Epithelial cell of proximal tubule (primary cell): ENCODE measurements at regions not wholly inside any gene's neighbourhood (a gene's known extent, or its start where the extent isn't known, plus 50 kb on each side); places are given as distances from the start of the nearest gene placed in this dataset.

Experiments used
- DNase-seq: peaks from one replicate; pipeline ENCODE4 v3.0.0-alpha.2; 2011; ENCODE audit warnings: low read depth
- H3K4me3 ChIP-seq: 2 replicates; pipeline ENCODE4 v1.5.1; 2011; ENCODE audit warnings: low read depth, mild to moderate bottlenecking, low read length
- CTCF ChIP-seq: conservative IDR thresholded peaks from 2 replicates; pipeline ENCODE4 v1.5.1; 2012; ENCODE audit warnings: low read depth, mild to moderate bottlenecking, low read length

DNA sequence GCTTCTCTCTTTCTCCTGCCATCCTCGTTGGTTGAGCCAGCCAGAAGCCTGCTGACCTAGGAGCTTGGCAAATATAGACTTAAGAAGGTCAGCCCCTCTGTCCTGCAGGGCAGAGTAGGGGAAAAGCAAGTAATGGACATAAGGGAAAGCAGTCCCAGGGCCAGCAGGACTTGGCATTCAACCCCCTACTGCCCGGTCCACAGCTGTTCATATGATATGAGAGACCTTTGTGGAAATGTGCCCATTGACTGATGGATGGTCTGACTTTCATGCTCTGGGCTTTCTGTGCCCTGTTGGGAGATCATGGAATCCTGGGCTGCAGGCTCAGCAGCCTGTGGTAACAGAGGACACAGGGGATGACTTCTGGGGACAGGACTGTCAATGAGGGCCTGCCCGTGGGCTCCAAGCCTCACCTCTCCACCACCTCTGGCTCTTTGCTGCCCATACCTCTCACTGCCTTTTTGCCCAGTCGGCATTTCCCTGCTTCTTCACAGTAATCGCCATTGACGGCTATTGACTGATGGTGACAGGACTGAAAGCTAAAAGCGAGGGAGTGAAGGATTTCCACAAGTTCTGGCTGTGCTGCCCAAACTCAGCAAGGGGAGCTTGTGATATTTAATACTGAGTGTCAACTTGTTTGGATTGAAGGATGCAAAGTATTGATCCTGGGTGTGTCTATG, 60.0 kb upstream of the NMNAT3 start:
- no peak for TF ChIP-seq CTCF
- DNase-seq = no peak
- H3K4me3 ChIP-seq = no peak overlapping the region

GRCh38 chr3:139735191-139735590, 57.4 kb upstream of the NMNAT3 start:
- H3K4me3 ChIP-seq = no peak overlapping the region
- TF ChIP-seq CTCF = no peak

GRCh38 chr3:139732729-139733128, 55.0 kb upstream of the NMNAT3 start:
- TF ChIP-seq CTCF = no peak
- H3K4me3 ChIP-seq = no peak overlapping the region
- DNase-seq = no peak

More at GRCh38 chr3:139735191-139735590, 57.4 kb upstream of the NMNAT3 start:
- no peak for DNase-seq

GRCh38 chr3:139729300-139729699, 51.5 kb upstream of the NMNAT3 start:
- no peak overlapping the region for H3K4me3 ChIP-seq
- no peak for TF ChIP-seq CTCF
- no peak for DNase-seq

GRCh38 chr3:139728414-139728813, 50.6 kb upstream of the NMNAT3 start:
- TF ChIP-seq CTCF = no peak
- DNase-seq = no peak
- no peak overlapping the region for H3K4me3 ChIP-seq
